OCI-LY3 (cell line): ENCODE measurements at regions not wholly inside any gene's neighbourhood (a gene's known extent, or its start where the extent isn't known, plus 50 kb on each side); places are given as distances from the start of the nearest gene placed in this dataset.

Experiments used
- EZH2phosphoT487 ChIP-seq: fragments of 200-600 bp; shearing (Covaris generic); IDR thresholded peaks from 2 replicates; pipeline ENCODE4 v1.6.1; 2018; ENCODE audit warnings: antibody characterized with exemption, mixed run types, low read depth
- TF ChIP-seq, protein P1 (sequence below): fragments of 200-600, 300-600 bp; sonication (generic); IDR thresholded peaks from 2 replicates; pipeline ENCODE4 v1.5.1; 2014; ENCODE audit warnings: antibody characterized with exemption, low read length, low read depth

DNA sequence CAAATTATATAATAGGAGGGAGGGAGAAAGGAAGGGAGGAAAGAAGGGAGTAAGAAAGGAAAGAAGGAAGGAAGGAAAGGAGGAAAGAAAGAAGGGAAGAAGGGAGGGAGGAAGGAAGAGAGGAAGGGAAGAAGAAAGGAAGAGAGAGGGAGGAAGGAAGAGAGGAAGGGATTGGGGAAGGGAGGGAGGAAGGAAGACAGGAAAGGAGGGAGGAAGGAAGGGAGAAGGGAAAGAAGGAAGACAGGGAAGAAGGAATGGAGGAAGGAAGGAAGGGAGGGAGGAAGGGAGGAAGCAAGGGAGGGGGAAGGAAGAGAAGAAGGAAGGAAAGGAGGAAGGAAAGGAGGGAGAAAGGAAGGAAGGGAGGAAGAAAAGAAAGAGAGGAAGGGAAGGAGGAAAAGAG lies 660.5 kb downstream of the EPM2A start:
- TF ChIP-seq, protein P1, sequence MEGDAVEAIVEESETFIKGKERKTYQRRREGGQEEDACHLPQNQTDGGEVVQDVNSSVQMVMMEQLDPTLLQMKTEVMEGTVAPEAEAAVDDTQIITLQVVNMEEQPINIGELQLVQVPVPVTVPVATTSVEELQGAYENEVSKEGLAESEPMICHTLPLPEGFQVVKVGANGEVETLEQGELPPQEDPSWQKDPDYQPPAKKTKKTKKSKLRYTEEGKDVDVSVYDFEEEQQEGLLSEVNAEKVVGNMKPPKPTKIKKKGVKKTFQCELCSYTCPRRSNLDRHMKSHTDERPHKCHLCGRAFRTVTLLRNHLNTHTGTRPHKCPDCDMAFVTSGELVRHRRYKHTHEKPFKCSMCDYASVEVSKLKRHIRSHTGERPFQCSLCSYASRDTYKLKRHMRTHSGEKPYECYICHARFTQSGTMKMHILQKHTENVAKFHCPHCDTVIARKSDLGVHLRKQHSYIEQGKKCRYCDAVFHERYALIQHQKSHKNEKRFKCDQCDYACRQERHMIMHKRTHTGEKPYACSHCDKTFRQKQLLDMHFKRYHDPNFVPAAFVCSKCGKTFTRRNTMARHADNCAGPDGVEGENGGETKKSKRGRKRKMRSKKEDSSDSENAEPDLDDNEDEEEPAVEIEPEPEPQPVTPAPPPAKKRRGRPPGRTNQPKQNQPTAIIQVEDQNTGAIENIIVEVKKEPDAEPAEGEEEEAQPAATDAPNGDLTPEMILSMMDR = no peak
- TF ChIP-seq EZH2phosphoT487 = no peak
